ENCODE measurements at regions not wholly inside any gene's neighbourhood (a gene's known extent, or its start where the extent isn't known, plus 50 kb on each side); places are given as distances from the start of the nearest gene placed in this dataset.

GRCh38 chr10:131554821-131555220 lies 243.3 kb upstream of the TCERG1L start:
- Histone ChIP-seq H3K9me3 (ENCODE audit: low read length) (no peaks in the 10 kb centered on the region), H2AFZ (ENCODE audit: low read depth, low read length) (no peak overlapping the region), H3K9me2 (ENCODE audit: insufficient read depth, low read length) (no peaks in the 10 kb centered on the region), H3F3A (ENCODE audit: insufficient read depth, low read length, poor library complexity, severe bottlenecking) (no peaks in the 10 kb centered on the region), H3K27me3 (ENCODE audit: insufficient read depth, low read depth, low read length) (no peaks in the 10 kb centered on the region), H3K4me3 (ENCODE audit: low read length) (no peak overlapping the region), H3K4me2 (ENCODE audit: low read length) (no peak overlapping the region), H3K27ac (ENCODE audit: low read length) (no peak overlapping the region), H3K9ac (ENCODE audit: low read length) (no peak overlapping the region), H4K20me1 (ENCODE audit: insufficient read depth) (no peaks in the 10 kb centered on the region), H3K36me3 (ENCODE audit: insufficient read depth, low read length) (no peaks in the 10 kb centered on the region), H3K79me2 (replicated peaks; ENCODE audit: insufficient read depth, low read length) (no peaks in the 10 kb centered on the region)
- TF ChIP-seq REST (IDR thresholded peaks at IDR 0.05; ENCODE audit: borderline replicate concordance) (no peak), SMC3 (conservative IDR thresholded peaks at IDR 0.05; ENCODE audit: poor library complexity) (no peak), TAF1 (IDR thresholded peaks at IDR 0.05; ENCODE audit: low read depth) (no peak), EP300 (conservative IDR thresholded peaks at IDR 0.05; ENCODE audit: poor library complexity, severe bottlenecking) (no peak), MXI1 (conservative IDR thresholded peaks at IDR 0.05; ENCODE audit: poor library complexity, severe bottlenecking) (no peak), RAD21 (conservative IDR thresholded peaks at IDR 0.05) (no peak), EZH2 (IDR thresholded peaks at IDR 0.05; ENCODE audit: borderline replicate concordance, insufficient read depth, low read length, poor library complexity, severe bottlenecking) (no peak)

DNA sequence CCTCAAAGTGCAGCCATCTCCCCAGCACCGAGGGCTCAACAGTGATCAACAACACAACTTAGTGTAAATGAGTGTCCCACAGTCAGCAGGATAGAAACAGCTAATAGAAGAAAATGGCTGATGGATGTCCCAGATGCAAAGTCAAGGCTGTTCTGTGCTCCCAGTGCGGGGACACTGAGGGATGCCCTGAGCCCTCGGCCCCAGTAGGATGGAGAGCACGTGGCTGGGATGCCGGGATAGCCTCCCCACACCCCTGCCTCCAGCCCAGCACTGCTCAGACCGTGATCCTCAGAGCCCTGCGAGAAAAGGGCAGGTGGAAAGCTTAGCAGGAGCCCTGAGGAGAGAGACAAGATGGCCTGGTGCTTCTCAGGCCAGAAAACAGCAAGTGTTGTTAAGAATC lies 243.9 kb upstream of the TCERG1L start:
- TF ChIP-seq EP300 (conservative IDR thresholded peaks at IDR 0.05; ENCODE audit: poor library complexity, severe bottlenecking) (no peak), RAD21 (conservative IDR thresholded peaks at IDR 0.05) (no peak), TAF1 (IDR thresholded peaks at IDR 0.05; ENCODE audit: low read depth) (no peak), REST (IDR thresholded peaks at IDR 0.05; ENCODE audit: borderline replicate concordance) (no peak), SMC3 (conservative IDR thresholded peaks at IDR 0.05; ENCODE audit: poor library complexity) (no peak), POLR2AphosphoS5 (IDR thresholded peaks at IDR 0.05) (no peak), EZH2 (IDR thresholded peaks at IDR 0.05; ENCODE audit: borderline replicate concordance, insufficient read depth, low read length, poor library complexity, severe bottlenecking) (no peak), MXI1 (conservative IDR thresholded peaks at IDR 0.05; ENCODE audit: poor library complexity, severe bottlenecking) (no peak)
- TF ChIP-seq, protein P1, sequence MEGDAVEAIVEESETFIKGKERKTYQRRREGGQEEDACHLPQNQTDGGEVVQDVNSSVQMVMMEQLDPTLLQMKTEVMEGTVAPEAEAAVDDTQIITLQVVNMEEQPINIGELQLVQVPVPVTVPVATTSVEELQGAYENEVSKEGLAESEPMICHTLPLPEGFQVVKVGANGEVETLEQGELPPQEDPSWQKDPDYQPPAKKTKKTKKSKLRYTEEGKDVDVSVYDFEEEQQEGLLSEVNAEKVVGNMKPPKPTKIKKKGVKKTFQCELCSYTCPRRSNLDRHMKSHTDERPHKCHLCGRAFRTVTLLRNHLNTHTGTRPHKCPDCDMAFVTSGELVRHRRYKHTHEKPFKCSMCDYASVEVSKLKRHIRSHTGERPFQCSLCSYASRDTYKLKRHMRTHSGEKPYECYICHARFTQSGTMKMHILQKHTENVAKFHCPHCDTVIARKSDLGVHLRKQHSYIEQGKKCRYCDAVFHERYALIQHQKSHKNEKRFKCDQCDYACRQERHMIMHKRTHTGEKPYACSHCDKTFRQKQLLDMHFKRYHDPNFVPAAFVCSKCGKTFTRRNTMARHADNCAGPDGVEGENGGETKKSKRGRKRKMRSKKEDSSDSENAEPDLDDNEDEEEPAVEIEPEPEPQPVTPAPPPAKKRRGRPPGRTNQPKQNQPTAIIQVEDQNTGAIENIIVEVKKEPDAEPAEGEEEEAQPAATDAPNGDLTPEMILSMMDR (IDR thresholded peaks at IDR 0.05; ENCODE audit: poor library complexity, severe bottlenecking), result no peak
- Histone ChIP-seq H3K79me2 (replicated peaks; ENCODE audit: insufficient read depth, low read length) (no peaks in the 10 kb centered on the region), H3K9ac (ENCODE audit: low read length) (no peak overlapping the region), H3K27me3 (ENCODE audit: insufficient read depth, low read depth, low read length) (no peaks in the 10 kb centered on the region), H3K36me3 (ENCODE audit: insufficient read depth, low read length) (no peaks in the 10 kb centered on the region), H3K4me2 (ENCODE audit: low read length) (no peak overlapping the region), H3K27ac (ENCODE audit: low read length) (no peak overlapping the region), H3F3A (ENCODE audit: insufficient read depth, low read length, poor library complexity, severe bottlenecking) (no peaks in the 10 kb centered on the region), H3K4me3 (ENCODE audit: low read length) (no peak overlapping the region), H3K9me3 (ENCODE audit: low read length) (no peaks in the 10 kb centered on the region), H4K20me1 (ENCODE audit: insufficient read depth) (no peaks in the 10 kb centered on the region), H2AFZ (ENCODE audit: low read depth, low read length) (no peak overlapping the region), H3K9me2 (ENCODE audit: insufficient read depth, low read length) (no peaks in the 10 kb centered on the region)
